ENCODE measurements at regions not wholly inside any gene's neighbourhood (a gene's known extent, or its start where the extent isn't known, plus 50 kb on each side); places are given as distances from the start of the nearest gene placed in this dataset.
"Not testable (repeated sequence)": the region's sequence is repeated elsewhere in the genome, so short reads cannot be mapped to it uniquely, and the experiment has no call there.

DNA sequence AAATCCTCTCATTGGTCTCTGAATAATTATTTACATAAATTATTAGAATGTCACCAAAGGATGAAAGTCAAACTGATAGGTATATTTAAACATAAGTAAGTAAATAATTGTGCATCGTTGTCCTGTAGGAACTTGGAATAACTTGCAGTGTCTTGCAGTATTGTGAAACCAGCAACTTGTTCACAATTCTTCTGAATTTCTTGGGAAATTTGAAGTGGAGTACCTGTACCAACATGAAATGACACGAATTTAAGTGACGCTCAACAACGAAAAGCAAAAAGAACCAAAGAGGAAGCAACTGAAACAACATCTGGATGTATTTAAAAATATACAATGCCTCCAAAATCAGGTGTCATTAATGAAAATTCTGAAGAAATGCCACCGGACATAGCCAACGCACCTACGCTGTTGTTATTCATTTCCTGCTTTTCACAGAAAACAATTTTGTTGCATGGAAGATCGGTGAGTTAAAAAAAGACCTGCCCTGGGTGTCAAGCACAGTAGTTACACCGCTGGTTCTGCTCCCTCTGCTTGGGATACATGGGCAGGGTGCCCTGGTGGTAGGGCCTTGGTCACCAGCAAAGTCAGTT, 112.5 kb downstream of the RPLP1 start:
- no peak for DNase-seq (ENCODE audit: low read depth)
- in situ Hi-C loops (cut with HindIII; ENCODE audit: low pct_unique_long_range_greater_than_20kb, low sequenced_read_pairs), result no loop called here

DNA sequence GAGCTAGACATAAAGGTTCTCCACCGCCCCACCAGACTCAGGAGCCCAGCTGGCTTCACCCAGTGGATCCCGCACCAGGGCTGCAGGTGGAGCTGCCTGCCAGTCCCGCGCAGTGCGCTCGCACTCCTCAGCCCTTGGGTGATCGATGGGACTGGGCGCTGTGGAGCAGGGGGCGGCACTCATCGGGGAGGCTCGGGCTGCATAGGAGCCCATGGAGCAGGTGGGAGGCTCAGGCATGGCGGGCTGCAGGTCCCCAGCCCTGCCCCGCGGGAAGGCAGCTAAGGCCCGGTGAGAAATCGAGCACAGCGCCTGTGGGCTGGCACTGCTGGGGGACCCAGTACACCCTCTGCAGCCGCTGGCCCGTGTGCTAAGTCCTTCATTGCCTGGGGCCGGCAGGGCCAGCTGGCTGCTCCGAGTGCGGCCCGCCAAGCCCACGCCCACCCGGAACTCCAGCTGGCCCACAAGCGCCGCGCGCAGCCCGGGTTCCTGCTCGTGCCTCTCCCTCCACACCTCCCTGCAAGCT, 114.7 kb downstream of the RPLP1 start:
- DNase-seq (ENCODE audit: low read depth); in situ Hi-C loops (cut with HindIII; ENCODE audit: low pct_unique_long_range_greater_than_20kb, low sequenced_read_pairs): not testable (repeated sequence)

DNA sequence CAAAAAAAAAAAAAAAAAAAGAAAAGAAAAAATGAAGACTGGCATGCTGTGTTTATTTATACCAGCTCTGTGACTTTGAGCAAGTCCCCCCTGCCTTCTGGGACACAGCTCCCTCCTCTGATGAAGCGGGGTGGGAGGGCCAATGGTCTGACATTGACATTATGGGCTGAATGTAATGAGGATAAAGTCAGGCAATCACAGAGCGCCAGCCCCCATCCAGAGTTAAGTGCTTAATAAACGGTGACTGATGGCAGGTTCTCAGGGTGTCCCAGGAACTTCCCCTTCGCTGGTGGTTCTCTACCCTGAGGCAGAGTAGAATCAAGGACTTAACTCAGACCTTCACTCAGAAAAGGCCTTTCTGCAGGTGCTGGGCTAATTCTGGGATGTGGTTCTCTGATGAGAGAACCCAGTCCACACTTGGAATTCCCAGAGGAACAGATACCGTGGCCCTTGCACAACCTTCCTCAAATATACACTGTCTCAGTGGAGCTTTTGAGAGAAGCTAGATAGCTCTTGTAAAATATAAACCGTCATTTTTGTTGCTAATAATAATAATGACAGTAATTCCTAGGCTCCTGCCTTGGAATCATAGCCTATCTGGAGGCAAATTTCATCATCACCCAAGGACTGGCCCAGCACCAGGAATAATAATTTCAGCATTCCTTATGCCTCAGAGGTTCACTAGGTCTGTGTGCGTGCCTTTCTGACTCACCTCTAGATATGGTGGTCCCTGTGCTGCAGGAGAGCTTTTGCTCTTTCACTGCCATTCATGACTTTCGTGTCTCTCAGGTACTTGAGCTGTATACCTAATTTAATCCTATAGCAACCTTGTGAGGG, 115.8 kb downstream of the RPLP1 start:
- in situ Hi-C loops (cut with HindIII; ENCODE audit: low pct_unique_long_range_greater_than_20kb, low sequenced_read_pairs), result no loop called here
- DNase-seq (ENCODE audit: low read depth), result peak; percentile 68

DNA sequence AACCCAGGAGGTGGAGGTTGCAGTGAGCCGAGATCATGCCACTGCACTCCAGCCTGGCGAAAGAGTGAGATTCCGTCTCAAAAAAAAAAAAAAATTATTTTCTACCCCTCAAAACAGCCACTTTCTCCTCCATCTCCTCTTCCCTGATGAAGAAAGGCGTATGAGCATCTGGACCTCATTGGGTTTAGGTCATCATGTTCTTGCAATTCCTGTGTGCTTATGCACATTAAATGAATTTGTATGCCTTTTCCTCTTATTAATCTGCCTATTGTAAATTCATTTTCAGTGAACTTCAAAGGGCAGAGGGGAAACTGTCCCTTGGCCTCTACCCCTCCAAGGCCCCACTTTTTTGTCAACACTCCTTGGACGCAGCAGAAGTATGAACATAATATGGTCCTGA, 117.8 kb downstream of the RPLP1 start:
- no peak for DNase-seq (ENCODE audit: low read depth)
- in situ Hi-C loops (cut with HindIII; ENCODE audit: low pct_unique_long_range_greater_than_20kb, low sequenced_read_pairs), result no loop called here

DNA sequence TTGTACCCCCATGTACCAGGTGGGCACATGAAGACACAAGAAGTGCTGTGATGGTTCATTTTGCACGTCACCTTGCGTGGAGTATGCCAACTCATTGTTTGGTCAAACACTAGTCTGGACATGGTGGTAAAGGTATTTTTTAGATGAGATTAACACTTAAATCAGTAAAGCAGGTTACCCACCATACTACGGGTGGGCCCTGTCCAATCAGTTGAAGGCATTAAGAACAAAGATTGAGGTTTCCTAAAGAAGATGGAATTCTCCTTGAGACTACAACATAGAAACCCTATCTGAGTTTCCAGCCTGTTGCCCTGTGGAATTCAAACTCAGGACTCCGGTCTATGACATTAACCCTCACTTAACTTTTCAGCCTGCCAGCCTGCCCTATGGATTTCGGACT, 118.4 kb downstream of the RPLP1 start:
- in situ Hi-C loops (cut with HindIII; ENCODE audit: low pct_unique_long_range_greater_than_20kb, low sequenced_read_pairs), result no loop called here

DNA sequence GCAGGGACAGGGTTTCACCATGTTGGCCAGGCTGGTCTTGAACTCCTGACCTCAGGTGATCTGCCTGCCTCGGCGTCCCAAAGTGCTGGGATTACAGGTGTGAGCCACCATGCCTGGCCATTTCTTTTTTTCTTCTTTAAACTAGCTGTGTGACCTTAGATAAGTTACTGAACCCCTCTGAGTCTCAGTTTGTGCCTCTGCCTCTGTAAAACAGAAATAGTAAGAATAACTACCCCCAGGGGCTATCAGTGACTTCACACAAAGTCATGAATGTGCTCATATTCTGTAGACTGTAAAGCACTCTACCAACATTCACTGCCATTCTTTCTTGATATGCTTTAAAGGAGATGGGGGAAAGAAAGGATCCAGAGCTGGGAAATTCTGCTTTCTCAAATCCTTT, 120.7 kb downstream of the RPLP1 start:
- DNase-seq (ENCODE audit: low read depth); in situ Hi-C loops (cut with HindIII; ENCODE audit: low pct_unique_long_range_greater_than_20kb, low sequenced_read_pairs): not testable (repeated sequence)

More for the DNA sequence above, 118.4 kb downstream of the RPLP1 start:
- no peak for DNase-seq (ENCODE audit: low read depth)

DNA sequence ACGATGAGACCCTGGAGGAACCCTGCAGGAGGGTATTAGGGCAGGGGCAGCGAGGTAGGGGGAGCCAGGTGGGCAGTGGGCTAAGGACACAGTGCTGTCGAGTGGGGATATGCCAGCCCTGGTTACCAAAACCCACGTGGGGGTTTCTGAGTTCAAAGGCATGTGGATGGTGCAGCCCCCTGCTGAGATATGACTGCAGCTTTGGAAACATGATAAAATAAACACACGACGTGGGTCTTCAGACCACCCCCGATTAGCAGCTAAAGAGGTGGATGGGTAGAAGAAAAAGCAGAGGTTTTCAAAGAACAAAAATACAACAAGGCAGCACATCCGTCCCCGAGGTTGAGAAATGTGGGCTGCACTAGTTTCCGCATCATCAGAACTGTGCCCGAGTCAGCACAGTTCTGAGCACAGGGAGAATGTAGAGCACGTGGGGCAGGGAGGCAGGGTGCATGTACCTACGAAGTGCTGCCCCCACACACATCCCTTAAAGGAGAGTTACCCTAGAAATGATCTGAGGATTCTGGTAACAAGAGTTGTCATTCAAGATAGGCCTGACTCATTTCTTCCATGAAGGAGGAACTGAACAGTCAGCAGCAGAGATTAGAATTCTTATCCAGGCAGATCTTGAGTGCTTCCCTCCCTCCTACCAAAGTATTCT, 121.3 kb downstream of the RPLP1 start:
- in situ Hi-C loops (cut with HindIII; ENCODE audit: low pct_unique_long_range_greater_than_20kb, low sequenced_read_pairs), result no loop called here
- no peak for DNase-seq (ENCODE audit: low read depth)

DNA sequence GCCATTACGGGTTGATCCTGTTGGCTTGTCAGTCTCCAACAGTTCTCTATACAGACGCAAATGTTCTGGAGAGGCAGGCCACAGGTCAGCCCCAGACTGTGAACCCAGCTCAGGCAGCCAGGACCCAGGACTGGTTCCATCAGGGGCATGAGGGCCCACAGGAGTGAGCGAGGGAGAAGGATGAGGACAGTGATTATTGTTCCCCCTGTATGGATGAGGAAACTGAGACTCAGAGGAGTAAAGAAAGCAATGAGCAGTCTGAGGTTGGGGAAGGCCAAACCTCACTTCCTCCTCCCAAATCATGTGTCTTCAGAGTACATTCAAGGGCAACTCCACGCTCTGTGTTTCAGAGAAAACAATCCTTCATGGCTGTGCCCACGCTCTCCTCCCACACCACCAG, 121.9 kb downstream of the RPLP1 start:
- in situ Hi-C loops (cut with HindIII; ENCODE audit: low pct_unique_long_range_greater_than_20kb, low sequenced_read_pairs), result no loop called here
- no peak for DNase-seq (ENCODE audit: low read depth)

DNA sequence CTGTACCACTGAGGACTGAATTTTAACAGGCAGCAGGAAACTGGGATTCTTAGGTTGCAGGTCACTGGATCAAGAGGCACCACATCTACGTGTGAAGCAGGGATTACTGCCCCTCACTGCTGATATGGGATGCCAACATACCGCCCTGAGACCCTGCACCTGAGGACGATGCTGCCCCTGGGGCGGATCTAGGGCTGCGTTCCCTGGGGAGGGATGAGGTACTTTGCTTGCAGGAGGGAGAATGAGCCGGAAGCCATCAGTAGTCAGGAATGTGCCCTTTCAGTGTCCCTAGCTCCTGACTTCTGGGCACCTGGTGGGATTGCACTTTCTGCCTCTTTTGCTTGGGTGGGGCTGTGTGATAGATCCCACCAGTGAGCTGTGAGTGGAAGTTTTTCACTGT, 122.8 kb downstream of the RPLP1 start:
- in situ Hi-C loops (cut with HindIII; ENCODE audit: low pct_unique_long_range_greater_than_20kb, low sequenced_read_pairs), result no loop called here
- no peak for DNase-seq (ENCODE audit: low read depth)

DNA sequence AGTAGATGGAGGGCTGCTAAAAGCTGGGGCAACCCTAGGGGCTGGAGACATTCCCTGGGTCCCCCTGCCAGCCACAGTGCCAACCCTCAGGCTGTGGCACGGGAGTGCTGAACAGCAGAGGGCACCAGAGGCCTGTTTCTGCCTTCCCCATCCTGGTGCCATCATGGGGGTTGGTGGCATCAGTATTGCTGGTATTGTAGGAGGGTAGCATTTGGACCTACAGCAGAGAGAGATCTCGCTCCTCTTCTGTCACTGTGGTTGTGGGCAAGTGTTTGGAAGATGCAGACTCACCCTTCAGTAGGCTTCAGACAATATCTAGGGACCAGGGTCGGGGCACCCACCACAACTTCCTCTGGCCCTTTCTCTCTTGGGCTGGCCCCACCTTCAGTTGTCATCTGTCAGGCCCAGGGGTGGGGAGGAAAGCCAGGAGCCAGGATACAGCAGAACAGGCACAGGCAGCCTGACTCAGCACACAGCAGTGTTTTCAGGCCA, 123.5 kb downstream of the RPLP1 start:
- in situ Hi-C loops (cut with HindIII; ENCODE audit: low pct_unique_long_range_greater_than_20kb, low sequenced_read_pairs), result no loop called here
- peak; percentile 70 for DNase-seq (ENCODE audit: low read depth)

DNA sequence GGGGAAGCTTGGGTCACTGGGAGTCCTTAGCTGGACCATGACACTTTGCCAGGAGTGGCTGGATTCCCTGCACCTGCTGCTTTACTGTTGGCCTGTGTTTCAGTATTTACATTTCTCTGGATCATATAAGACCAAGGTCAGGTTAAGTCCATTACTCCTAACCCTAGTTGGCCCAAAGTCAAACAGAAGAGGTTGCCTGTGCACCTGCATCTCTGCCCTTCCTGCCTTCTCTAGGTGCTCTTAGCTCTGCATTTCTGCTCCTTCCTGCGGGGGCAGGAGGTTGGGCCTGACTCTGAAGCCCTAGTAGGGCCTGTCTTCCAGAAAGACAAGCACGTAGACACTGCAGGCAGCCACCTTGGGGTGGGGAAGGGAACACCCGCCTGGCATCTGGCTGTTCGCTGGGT, 124.3 kb downstream of the RPLP1 start:
- in situ Hi-C loops (cut with HindIII; ENCODE audit: low pct_unique_long_range_greater_than_20kb, low sequenced_read_pairs), result no loop called here
- DNase-seq (ENCODE audit: low read depth), result no peak

DNA sequence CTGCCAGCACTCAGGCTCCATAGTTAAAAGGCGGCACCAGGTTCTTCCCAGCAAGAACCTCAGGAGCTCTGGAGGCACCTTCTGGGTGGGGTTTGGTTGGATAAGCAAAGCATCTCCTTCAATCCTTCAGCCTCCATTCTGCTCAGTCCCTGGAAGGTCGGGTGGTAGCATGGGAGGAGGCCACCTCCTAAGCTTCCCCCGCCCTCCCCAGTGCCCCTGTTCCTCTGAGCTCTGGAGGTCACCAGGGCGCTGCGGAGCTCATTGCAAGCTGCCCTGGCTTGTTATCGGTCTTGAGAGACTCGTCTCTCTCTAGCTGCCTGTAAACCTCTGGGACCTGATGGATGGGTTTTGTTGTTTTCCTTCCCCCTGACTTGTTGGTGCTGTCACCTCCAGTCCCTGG, 124.8 kb downstream of the RPLP1 start:
- in situ Hi-C loops (cut with HindIII; ENCODE audit: low pct_unique_long_range_greater_than_20kb, low sequenced_read_pairs), result no loop called here
- DNase-seq (ENCODE audit: low read depth), result no peak

DNA sequence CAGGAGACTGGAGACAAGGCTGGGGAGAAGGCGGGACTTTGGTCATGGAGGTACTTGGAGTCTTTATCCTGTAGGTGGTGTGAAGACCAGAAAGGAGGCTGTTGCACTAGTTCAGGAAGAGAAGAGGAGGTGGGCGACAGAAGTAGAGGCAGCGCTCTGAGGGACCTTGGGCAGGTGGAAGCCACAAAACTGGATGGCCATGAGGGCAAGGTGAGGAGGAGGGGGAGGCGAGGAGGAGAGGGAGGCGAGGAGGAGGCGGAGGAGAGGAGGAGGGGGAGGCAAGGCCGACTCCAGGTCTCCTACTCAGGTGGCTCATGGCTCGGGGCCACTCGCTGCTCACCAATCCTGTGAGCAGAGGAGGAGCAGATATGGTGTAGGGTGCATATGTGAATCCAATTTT, 125.6 kb downstream of the RPLP1 start:
- no peak for DNase-seq (ENCODE audit: low read depth)
- in situ Hi-C loops (cut with HindIII; ENCODE audit: low pct_unique_long_range_greater_than_20kb, low sequenced_read_pairs), result no loop called here

DNA sequence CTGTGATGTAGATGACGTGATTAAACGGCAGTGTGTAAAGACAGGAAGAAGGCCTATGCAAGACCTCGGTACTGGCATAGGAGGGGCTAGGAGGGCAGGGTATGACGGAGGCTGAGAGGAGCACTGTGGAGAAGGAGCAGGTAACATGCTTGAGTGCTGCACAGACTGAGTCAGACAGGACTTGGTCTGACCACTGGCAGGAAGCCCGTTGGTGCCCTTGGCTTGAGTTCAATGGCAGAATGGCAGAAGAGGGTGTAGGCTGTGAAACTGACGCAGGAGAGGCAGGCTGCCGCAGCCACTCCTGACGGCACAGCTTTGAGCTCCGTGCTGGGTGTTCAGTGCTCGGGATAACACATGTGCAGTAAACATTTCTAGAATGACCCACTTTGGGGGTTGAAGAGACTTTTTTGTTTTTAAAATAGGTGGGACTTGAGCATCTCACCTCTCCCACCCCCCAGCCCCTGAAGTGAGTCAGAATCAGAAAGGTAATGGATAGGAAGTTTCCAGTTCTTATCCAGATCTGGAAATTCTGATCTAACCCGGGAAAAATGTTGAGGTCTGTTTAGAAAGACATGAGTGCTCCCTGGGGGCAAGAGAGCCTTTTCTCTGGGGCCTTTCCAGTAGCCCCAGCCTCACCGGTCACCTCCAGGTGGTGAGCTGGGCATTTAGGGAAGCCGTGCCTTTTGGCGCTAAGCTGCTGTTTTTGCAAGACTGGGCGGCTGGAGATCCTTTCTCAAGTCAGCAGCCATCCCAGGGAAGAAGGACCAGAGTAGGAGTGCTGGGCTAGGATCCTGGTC, 126.4 kb downstream of the RPLP1 start:
- DNase-seq (ENCODE audit: low read depth), result peak; percentile 75
- in situ Hi-C loops (cut with HindIII; ENCODE audit: low pct_unique_long_range_greater_than_20kb, low sequenced_read_pairs), result no loop called here

DNA sequence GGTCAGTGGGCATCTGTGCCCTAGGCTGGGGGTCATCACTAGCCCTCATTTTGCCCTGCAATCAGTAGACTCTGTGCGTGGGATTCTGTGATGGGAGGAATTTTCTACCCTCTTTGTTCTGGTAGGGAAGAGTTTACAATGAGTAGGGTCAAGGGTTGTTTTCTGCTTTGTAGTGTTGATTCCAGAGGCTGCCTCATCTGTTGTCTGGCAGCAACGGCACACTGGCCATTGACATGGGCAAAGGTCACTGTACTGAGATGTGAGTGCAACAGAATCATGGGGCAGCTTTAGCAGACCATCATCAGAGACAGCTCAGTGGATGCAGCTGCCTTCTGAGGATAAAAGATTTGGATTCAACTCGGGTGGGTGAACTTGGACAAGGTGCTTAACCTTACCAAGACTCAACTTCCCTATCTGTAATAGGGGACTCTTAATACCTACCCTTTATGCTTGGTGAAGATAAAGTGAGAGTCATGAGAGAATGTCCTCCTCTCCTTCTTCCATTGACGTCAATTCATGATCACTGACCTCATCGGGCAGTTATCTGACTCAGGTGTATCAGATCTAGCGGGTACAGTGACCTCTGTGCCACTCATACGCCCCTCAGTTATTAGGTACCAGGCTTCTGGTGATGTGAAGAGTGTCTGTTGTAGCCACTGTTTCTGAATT, 127.5 kb downstream of the RPLP1 start:
- DNase-seq (ENCODE audit: low read depth), result no peak
- in situ Hi-C loops (cut with HindIII; ENCODE audit: low pct_unique_long_range_greater_than_20kb, low sequenced_read_pairs), result no loop called here

DNA sequence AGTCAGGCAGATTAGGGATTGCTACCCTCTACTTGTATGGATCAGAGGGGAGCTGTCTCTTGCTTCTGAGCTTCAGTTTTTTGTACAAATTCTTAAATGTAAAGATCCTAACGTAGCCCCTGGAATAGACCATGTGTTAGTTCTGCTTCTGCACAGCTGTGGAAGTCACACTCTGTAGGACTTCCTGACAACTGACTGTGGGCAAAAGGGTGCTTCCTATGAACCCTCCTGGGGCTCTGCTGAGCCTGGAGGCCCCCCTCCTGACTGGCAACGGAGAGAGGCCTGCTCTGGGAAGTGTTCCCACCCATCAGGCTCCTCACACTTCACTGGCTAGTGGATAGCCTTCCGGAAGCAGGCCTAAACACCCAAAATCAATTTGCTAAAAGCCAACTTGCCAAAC, 131.0 kb downstream of the RPLP1 start:
- in situ Hi-C loops (cut with HindIII; ENCODE audit: low pct_unique_long_range_greater_than_20kb, low sequenced_read_pairs), result no loop called here
- no peak for DNase-seq (ENCODE audit: low read depth)

DNA sequence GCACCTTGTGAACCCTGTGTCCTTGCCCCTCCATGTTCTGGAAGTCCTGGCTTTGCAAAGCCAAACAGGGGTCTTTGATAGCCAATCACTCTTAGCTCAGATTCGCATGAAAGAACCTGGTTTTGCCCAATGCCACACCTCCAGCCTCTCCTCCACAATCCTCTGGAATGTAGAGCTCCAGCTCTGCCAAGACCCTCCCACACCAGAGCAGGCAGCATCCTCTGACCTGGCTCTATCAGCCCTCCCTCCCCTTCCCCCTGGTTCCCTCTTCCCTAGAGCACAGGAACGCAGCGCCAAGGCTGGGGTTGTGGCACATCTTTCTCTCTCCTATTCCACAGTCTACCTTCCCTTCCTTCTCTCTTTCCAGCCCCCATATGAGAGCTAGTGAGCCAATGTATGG, 133.3 kb downstream of the RPLP1 start:
- in situ Hi-C loops (cut with HindIII; ENCODE audit: low pct_unique_long_range_greater_than_20kb, low sequenced_read_pairs), result no loop called here
- DNase-seq (ENCODE audit: low read depth), result no peak

DNA sequence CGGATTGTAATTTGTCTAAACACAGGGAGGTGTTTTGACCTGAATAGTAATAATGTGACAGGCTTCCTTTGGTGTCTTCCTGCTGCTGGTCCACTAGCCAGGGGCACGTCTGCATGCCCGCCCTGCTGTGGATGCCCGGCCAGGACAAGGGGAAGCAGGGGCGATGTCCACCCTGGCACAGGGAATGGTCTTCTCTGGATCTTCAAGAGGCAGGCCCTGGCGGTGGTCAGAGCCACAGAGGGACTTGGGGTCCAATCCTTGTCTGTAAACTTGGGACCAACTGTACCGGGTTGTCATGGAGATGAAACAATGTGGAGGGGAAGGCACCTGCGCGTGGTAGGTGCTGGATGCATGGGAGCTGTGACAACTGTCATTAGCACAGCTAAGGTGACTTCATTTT, 134.1 kb downstream of the RPLP1 start:
- in situ Hi-C loops (cut with HindIII; ENCODE audit: low pct_unique_long_range_greater_than_20kb, low sequenced_read_pairs), result no loop called here
- no peak for DNase-seq (ENCODE audit: low read depth)

Data from Caki2 (cell line).